ENCODE measurements at regions not wholly inside any gene's neighbourhood (a gene's known extent, or its start where the extent isn't known, plus 50 kb on each side); places are given as distances from the start of the nearest gene placed in this dataset.

- FAIRE-seq (no peak), DNase-seq (ENCODE audit: low read depth) (no peak)
- H3K27ac Mint-ChIP-seq (ENCODE audit: unreplicated experiment), result no peak overlapping the region
- Histone ChIP-seq H4K20me1 (ENCODE audit: insufficient read depth, low read length) (no peaks in the 10 kb centered on the region), H3K27me3 (ENCODE audit: insufficient read depth, low read length) (no peaks in the 10 kb centered on the region), H3K27ac (ENCODE audit: low read depth, low read length) (no peak overlapping the region), H3K9ac (ENCODE audit: low read length) (no peak overlapping the region), H2AFZ (ENCODE audit: low read depth, low read length) (no peak overlapping the region), H3K4me2 (ENCODE audit: low read length) (no peak overlapping the region), H3K9me3 (ENCODE audit: insufficient read depth, low read depth, low read length) (peaks cover 2% of the 10 kb centered on the region), H3K4me3 (ENCODE audit: insufficient read depth, low read depth, low read length) (no peak overlapping the region), H3K79me2 (ENCODE audit: insufficient read depth, low read length) (no peaks in the 10 kb centered on the region), H3K4me1 (ENCODE audit: insufficient read depth, low read length) (no peaks in the 10 kb centered on the region), H3K36me3 (ENCODE audit: insufficient read depth, low read length) (no peaks in the 10 kb centered on the region)
- peaks cover 3% of the 10 kb centered on the region for H3K9me3 Mint-ChIP-seq (ENCODE audit: unreplicated experiment)
- no peaks in the 10 kb centered on the region for H3K27me3 Mint-ChIP-seq (ENCODE audit: low read depth, unreplicated experiment)
- H3K4me1 Mint-ChIP-seq (ENCODE audit: low read depth, unreplicated experiment), result peaks cover 2% of the 10 kb centered on the region
- no peaks in the 10 kb centered on the region for H3K36me3 Mint-ChIP-seq (ENCODE audit: low read depth, unreplicated experiment)
- no peak overlapping the region for H3K4me3 Mint-ChIP-seq (ENCODE audit: unreplicated experiment)
- TF ChIP-seq CTCF (IDR thresholded peaks at IDR 0.05; ENCODE audit: insufficient read depth, low read depth, low read length) (no peak), EZH2 (IDR thresholded peaks at IDR 0.05; ENCODE audit: insufficient read depth, low read length) (no peak)
These were observed 149.3 kb upstream of the KL start for GRCh38 chr13:32866921-32867320.

GRCh38 chr13:32877491-32877890 is 138.7 kb upstream of the KL start:
- Mint-ChIP-seq H3K27ac (ENCODE audit: unreplicated experiment) (peak overlapping the region; percentile 41), H3K9me3 (ENCODE audit: unreplicated experiment) (no peaks in the 10 kb centered on the region), H3K27me3 (ENCODE audit: low read depth, unreplicated experiment) (no peaks in the 10 kb centered on the region), H3K36me3 (ENCODE audit: low read depth, unreplicated experiment) (no peaks in the 10 kb centered on the region), H3K4me3 (ENCODE audit: unreplicated experiment) (no peak overlapping the region), H3K4me1 (ENCODE audit: low read depth, unreplicated experiment) (peaks cover 37% of the 10 kb centered on the region)
- no peaks in the 10 kb centered on the region for H3K36me3 ChIP-seq (ENCODE audit: insufficient read depth, low read length)
- H3K4me3 ChIP-seq (ENCODE audit: insufficient read depth, low read depth, low read length), result no peak overlapping the region
- no peak for FAIRE-seq
- no peak overlapping the region for H2AFZ ChIP-seq (ENCODE audit: low read depth, low read length)
- TF ChIP-seq EZH2 (IDR thresholded peaks at IDR 0.05; ENCODE audit: insufficient read depth, low read length) (no peak), CTCF (IDR thresholded peaks at IDR 0.05; ENCODE audit: insufficient read depth, low read depth, low read length) (no peak)
- H3K27ac ChIP-seq (ENCODE audit: low read depth, low read length), result no peak overlapping the region
- no peaks in the 10 kb centered on the region for H3K27me3 ChIP-seq (ENCODE audit: insufficient read depth, low read length)
- H3K79me2 ChIP-seq (ENCODE audit: insufficient read depth, low read length), result no peaks in the 10 kb centered on the region
- DNase-seq (ENCODE audit: low read depth), result no peak
- H3K4me2 ChIP-seq (ENCODE audit: low read length), result no peak overlapping the region
- no peaks in the 10 kb centered on the region for H3K9me3 ChIP-seq (ENCODE audit: insufficient read depth, low read depth, low read length)
- no peaks in the 10 kb centered on the region for H4K20me1 ChIP-seq (ENCODE audit: insufficient read depth, low read length)
- no peak overlapping the region for H3K9ac ChIP-seq (ENCODE audit: low read length)
- peaks cover 13% of the 10 kb centered on the region for H3K4me1 ChIP-seq (ENCODE audit: insufficient read depth, low read length)

- H3K9me3 Mint-ChIP-seq (ENCODE audit: unreplicated experiment), result no peaks in the 10 kb centered on the region
- DNase-seq (ENCODE audit: low read depth) (peak; percentile 60), FAIRE-seq (no peak)
- H3K27ac Mint-ChIP-seq (ENCODE audit: unreplicated experiment), result peak overlapping the region; percentile 41
- H3K36me3 ChIP-seq (ENCODE audit: insufficient read depth, low read length), result no peaks in the 10 kb centered on the region
- no peak overlapping the region for H3K4me2 ChIP-seq (ENCODE audit: low read length)
- no peaks in the 10 kb centered on the region for H3K27me3 ChIP-seq (ENCODE audit: insufficient read depth, low read length)
- no peak overlapping the region for H2AFZ ChIP-seq (ENCODE audit: low read depth, low read length)
- no peaks in the 10 kb centered on the region for H3K36me3 Mint-ChIP-seq (ENCODE audit: low read depth, unreplicated experiment)
- no peak overlapping the region for H3K4me3 ChIP-seq (ENCODE audit: insufficient read depth, low read depth, low read length)
- no peaks in the 10 kb centered on the region for H3K27me3 Mint-ChIP-seq (ENCODE audit: low read depth, unreplicated experiment)
- H3K4me3 Mint-ChIP-seq (ENCODE audit: unreplicated experiment), result no peak overlapping the region
- no peaks in the 10 kb centered on the region for H4K20me1 ChIP-seq (ENCODE audit: insufficient read depth, low read length)
- H3K9ac ChIP-seq (ENCODE audit: low read length), result no peak overlapping the region
- H3K4me1 Mint-ChIP-seq (ENCODE audit: low read depth, unreplicated experiment), result peaks cover 40% of the 10 kb centered on the region
- no peak for TF ChIP-seq CTCF (IDR thresholded peaks at IDR 0.05; ENCODE audit: insufficient read depth, low read depth, low read length)
- no peak for TF ChIP-seq EZH2 (IDR thresholded peaks at IDR 0.05; ENCODE audit: insufficient read depth, low read length)
- no peaks in the 10 kb centered on the region for H3K79me2 ChIP-seq (ENCODE audit: insufficient read depth, low read length)
- no peaks in the 10 kb centered on the region for H3K9me3 ChIP-seq (ENCODE audit: insufficient read depth, low read depth, low read length)
- peaks cover 13% of the 10 kb centered on the region for H3K4me1 ChIP-seq (ENCODE audit: insufficient read depth, low read length)
- no peak overlapping the region for H3K27ac ChIP-seq (ENCODE audit: low read depth, low read length)
These were observed 138.1 kb upstream of the KL start for GRCh38 chr13:32878163-32878562.
